HG02840 (cell line): ENCODE measurements at regions not wholly inside any gene's neighbourhood (a gene's known extent, or its start where the extent isn't known, plus 50 kb on each side); places are given as distances from the start of the nearest gene placed in this dataset.

ENCODE experiments used
- ATAC-seq: cut with Tn5 transposase; IDR thresholded peaks from one replicate; pipeline ENCODE4 v1.9.1; 2021; ENCODE audit warnings: mild to moderate bottlenecking, moderate library complexity, moderate number of reproducible peaks; ENCODE audit not compliant: unreplicated experiment, low FRiP score

DNA sequence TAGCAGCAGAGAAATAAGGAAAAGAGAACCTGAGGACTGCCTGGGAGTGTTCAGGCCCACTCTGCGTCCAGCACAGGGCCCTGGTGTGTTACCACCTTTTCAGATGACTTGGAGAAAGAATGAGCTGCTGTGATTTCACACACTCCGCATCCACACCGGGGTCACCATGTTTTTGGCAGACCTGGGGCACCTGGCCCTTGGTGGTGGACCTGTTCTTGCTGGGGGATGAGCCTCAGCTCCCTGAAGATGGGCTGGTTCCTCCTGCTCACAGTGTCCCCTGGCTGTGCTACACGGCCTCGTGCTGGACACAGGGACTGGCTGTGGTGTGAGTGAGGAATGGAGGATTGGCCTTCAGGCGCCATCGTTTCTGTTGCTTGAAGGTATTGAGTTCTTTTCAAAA, 1381.4 kb downstream of the TBC1D22A start:
- no peak for ATAC-seq

DNA sequence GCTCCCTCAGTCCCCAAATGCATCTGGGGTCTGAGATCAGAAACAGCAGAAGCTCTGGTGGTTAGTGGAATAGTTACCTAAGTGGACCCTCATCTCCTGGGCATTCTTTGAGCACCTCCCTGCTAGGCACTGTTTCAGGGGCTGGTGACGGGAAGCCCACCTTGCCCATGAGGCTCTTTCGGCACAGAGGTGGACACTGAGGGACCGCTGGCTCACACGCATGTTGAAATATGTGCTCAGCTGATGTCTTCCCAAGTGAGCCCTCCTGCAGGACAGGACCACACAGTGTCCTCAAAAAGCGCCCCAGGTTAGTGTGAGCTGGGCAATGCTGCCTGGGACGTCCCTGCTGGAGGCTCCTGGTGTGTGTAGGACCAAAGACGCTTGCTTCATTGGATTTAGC, 1379.9 kb downstream of the TBC1D22A start:
- ATAC-seq = no peak

DNA sequence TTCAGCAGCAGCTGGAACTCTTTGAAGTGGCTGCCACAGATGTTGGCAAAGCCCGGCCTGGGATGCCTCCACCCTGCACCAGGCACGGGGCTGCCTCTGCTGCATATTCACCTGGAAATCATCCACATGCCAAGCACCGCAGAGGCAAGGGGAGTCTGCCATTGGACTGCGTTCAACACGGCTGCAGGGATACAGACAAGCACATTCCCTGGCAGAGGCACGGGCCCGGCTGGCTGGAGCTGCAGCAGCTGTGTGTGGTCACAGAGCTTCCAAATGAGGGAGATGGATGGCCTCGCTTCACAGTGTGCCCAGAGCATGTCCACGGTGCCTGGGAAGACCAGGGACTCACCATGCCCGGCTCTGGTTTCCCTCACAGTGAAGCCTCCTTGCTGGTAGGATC, 1378.9 kb downstream of the TBC1D22A start:
- ATAC-seq = no peak

- no peak for ATAC-seq
These were observed 1377.9 kb downstream of the TBC1D22A start for GRCh38 chr22:48140261-48140813.

GRCh38 chr22:48139776-48140175, 1377.3 kb downstream of the TBC1D22A start:
- no peak for ATAC-seq

DNA sequence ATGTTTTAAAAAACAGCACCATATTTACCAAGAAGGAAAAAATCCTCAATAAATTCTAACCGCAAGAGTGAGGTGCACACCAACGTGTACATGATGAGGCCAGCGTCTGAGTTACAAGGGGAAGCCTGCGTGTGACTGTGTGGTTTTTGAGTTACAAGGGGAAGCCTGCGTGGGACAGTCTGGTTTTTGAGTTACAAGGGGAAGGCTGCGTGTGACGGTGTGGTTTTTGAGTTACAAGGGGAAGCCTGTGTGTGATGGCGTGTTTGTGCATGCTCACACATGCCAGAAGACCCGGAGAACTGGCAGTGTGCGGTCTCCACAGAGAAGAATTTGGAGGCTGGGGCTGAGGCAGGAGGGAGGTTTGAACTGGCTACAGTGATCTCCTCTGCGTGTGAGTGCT, 1376.4 kb downstream of the TBC1D22A start:
- no peak for ATAC-seq

DNA sequence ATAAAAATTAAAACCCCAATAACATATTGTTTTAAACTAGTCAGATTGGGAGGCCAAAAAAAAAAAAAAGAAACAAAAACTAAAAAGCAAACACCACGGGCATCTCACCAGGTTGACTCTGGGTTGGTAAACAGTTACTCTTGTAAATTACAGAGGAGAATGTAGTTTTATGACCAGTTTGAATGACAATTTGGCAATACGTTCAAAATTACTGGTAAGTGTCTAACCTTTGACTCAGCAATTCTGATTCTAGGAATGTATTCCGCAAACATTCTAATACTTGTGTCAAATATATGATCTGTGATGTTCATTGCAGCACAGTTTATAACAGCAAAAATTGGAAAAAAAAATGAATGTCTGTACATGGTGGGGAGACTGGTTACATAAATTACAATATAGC, 1376.0 kb downstream of the TBC1D22A start:
- ATAC-seq = no peak

DNA sequence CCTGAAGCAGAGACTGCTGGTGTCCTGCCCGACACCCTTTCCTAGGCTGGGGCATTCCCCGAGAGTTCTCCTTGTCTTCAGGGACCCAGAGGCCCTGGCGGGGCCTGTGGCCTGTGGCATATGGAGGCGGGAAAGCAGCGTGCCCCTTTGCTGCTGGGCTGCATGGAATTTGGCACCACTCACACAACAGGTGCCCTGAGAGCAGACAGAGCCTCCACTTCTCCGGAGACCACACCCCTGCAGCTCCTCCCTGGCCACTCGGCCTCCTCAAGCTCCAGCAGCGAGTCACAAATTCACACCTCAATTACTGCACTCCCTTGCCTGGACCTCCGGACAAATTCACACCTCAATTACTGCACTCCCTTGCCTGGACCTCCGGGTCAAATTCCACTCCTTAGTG, 1375.2 kb downstream of the TBC1D22A start:
- no peak for ATAC-seq

DNA sequence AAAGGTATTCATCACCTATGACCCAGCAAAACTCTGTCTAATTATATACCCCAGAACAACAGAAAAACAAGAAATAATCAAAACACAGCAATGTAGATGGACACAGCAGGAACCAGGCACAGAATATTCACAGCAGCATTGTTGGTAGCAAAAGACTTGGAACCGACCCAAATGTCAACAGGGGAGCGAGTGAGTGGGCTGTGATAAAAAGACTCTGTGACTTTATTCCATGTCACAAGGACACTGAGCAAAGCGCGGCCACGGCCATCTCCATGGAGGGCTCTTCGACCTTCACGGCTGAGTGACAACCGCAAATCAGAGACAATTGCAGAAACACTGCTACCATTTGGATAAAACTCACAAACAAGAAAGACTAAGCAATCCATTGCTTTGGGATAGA, 1373.1 kb downstream of the TBC1D22A start:
- no peak for ATAC-seq

DNA sequence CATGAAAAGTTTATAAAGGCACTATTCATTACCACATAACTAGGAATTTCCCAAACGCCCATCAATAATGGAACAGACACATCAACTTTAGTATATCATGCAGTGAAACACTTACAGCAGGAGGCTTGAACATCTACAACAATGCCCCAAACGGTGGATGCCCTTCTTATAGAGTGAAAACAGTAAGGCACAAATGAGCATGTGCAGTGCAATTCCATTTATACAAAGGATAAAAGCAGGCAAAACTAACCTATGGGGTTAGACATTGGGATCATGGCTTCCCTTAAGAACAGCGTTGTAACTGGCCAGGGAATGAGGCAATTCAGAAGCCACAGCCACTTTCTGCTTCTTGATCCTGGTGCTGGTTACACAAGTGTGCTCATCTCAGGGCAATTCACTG, 1363.0 kb downstream of the TBC1D22A start:
- no peak for ATAC-seq

- ATAC-seq = no peak
These were observed 1359.5 kb downstream of the TBC1D22A start for GRCh38 chr22:48121984-48122383.

DNA sequence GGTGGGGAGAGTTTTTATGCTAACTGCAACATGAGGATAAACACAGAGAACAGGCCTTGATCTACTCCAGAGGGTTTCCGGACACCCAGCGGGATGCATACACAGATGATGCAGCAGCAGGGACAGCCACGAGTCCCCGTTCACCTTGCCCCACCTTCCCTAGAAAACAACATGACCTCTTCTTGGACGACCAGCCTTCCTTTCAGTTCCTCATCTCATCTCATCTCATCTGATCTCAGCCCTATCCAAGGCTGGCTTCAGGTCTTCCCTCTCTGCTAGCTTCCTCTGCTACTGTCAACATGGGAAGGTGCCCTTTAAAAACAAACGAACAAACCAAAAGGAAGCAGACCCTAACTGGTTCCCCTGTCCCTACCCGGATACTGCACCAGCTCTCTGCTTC, 1356.2 kb downstream of the TBC1D22A start:
- no peak for ATAC-seq

DNA sequence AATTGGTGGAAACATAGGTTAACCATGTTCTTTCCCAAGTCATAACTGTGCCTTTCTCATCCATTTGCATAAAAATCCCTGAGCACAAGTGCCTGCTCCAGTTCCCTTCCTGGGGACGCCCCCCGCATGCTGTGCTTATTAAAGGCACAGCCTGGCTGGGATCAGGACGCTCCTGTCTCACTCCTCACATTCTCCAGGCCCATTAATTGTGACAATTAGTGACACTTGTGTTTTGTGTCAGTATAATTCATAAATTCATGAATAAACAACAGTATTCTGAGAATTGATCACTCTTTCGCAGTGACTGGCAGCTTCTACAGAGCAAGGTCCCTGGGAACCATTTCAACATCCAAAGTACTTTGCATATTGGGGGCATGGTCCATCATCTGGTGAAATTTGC, 1354.4 kb downstream of the TBC1D22A start:
- no peak for ATAC-seq

DNA sequence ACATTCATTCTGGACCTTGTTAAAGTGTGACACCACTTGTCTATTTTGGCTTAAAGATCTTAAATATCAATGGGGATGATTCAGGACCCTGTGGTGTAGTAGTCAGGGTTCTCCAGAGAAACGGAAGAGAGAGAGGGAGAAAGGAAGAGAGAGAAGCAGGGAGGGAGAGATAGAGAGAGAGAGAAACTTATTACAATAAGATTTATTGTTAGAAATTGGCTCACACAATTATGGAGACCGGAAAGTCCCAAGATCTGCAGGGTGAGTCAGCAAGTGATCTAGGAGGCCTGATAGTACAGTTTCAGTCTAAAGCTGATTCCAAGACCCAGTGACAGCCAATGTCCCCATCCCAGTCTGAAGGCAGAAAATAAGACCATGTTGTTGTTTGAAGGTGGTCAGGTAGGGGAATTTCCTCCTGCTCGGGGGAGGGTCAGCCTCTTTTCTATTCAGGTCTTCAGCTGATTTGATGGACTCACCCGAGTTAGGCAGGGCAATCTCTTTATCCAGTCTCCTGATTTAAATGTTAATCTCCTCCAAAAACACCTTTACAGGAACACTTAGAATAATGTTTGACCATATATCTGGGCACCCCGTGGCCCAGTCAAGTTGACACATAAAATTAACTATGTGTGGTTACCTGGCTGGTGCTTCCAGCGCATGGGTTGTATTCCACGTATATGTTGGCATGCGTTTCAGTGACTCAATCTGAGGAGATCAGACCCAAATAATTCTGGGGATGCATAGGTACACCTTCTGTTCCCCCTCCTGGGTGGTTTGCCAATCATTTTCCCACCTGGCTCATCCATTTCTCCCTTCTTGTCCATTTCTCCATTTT, 1350.5 kb downstream of the TBC1D22A start:
- ATAC-seq = no peak

- ATAC-seq = no peak
These were observed 1344.3 kb downstream of the TBC1D22A start for GRCh38 chr22:48106715-48107259.

DNA sequence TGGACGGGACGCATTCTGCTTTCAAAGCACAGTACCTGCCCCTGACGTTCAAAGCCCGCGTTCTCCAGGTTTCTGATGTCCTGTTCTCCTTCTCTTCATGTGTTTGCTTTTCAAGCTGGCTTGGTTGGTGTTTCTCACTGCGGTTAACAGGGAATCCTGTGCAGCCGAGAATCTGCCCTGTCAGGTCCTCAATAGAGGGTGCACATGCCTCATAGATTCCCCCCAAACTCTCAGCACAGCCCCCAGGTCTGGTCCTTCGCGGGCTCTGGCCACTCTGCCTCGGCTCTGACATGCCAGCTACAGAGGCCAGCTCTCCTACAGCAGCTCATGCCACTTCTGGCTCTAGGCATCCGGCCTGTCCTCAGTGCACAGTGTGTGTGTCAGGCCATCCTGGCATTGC, 1343.8 kb downstream of the TBC1D22A start:
- ATAC-seq = no peak

- ATAC-seq = no peak
These were observed 1342.8 kb downstream of the TBC1D22A start for GRCh38 chr22:48105259-48105658.

GRCh38 chr22:48104766-48105165, 1342.3 kb downstream of the TBC1D22A start:
- ATAC-seq = no peak

- no peak for ATAC-seq
These were observed 1341.8 kb downstream of the TBC1D22A start for GRCh38 chr22:48104102-48104738.

DNA sequence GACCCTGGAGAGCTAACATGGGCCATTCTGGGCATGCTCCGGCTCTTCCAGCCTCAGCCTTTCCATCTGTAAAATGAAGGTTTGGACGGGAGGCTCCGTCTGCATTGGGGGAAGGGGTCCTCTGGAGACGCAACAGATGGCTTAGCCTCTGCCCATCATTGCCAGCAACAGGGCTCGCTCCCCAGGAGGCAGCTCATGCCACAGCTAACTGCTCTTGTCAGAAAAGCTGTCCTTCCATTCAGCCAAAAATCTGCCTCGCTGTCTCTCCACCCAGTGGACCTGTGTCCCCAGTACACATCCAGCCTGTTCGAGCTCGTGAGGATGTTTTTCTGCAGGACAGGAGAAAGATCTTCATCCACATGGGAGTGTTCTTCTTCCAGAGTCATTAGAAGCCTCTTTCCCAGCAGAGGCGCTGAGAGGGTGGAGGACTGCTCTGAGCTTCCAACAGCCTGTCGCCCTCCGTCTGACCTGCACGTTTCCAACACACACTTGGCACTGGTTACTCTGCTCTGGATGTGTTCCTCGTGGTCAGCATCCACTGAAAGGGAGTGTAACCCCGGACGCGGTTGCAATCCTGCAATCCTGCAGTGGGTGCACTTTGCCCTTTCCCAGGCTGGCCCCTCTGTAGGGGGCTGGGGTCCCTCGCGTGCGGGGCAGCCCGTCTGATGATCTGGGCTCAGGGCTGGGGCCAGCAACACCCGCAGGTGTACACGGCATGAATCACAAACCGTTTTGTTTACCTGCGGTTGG, 1340.9 kb downstream of the TBC1D22A start:
- ATAC-seq = no peak

- no peak for ATAC-seq
These were observed 1340.1 kb downstream of the TBC1D22A start for GRCh38 chr22:48102581-48102980.
